Neuronal stem cell (in vitro differentiated cells): ENCODE measurements at regions not wholly inside any gene's neighbourhood (a gene's known extent, or its start where the extent isn't known, plus 50 kb on each side); places are given as distances from the start of the nearest gene placed in this dataset.

Experiments
- DNase-seq: peaks from one replicate; pipeline ENCODE4 v3.0.0-alpha.2; 2013; ENCODE audit warnings: low spot score
- H2AFZ ChIP-seq: one replicate; pipeline ENCODE4 v1.6.1; 2013; ENCODE audit warnings: mild to moderate bottlenecking, low read length, inconsistent platforms
- H2AK5ac ChIP-seq: 2 replicates; pipeline ENCODE4 v1.6.1; 2013; ENCODE audit warnings: low read depth, mild to moderate bottlenecking, inconsistent platforms, low read length, moderate library complexity, mixed read lengths
- H2BK120ac ChIP-seq: 2 replicates; pipeline ENCODE4 v1.6.1; 2013; ENCODE audit warnings: low read depth, mild to moderate bottlenecking, inconsistent platforms, low read length, moderate library complexity, mixed read lengths
- H2BK12ac ChIP-seq: one replicate; pipeline ENCODE4 v1.6.1; 2013; ENCODE audit warnings: low read length, inconsistent platforms
- H2BK15ac ChIP-seq: 2 replicates; pipeline ENCODE4 v1.6.1; 2013; ENCODE audit warnings: mild to moderate bottlenecking, low read length, inconsistent platforms, mixed read lengths
- H2BK5ac ChIP-seq: one replicate; pipeline ENCODE4 v1.6.1; 2013; ENCODE audit warnings: inconsistent platforms, mild to moderate bottlenecking, low read length, moderate library complexity
- H3K14ac ChIP-seq: one replicate; pipeline ENCODE4 v1.6.1; 2013; ENCODE audit warnings: low read length, inconsistent platforms
- H3K18ac ChIP-seq: 2 replicates; pipeline ENCODE4 v1.6.1; 2013; ENCODE audit warnings: low read length, inconsistent platforms
- H3K23ac ChIP-seq: 2 replicates; pipeline ENCODE4 v1.6.1; 2013; ENCODE audit warnings: low read depth, mild to moderate bottlenecking, mixed read lengths, low read length, inconsistent platforms; ENCODE audit not compliant: poor library complexity
- H3K27ac ChIP-seq: replicated peaks from 3 replicates; pipeline ENCODE4 v1.5.1; 2013; ENCODE audit warnings: low read length, inconsistent platforms
- H3K27me3 ChIP-seq, 3 experiments: 2 replicates each; pipeline ENCODE4 v1.6.1; 2013; ENCODE audit warnings: low read length in 3 of 3, mild to moderate bottlenecking in 2 of 3, inconsistent platforms in 1 of 3, low read depth in 1 of 3, mixed read lengths in 1 of 3, moderate library complexity in 1 of 3; ENCODE audit not compliant: control insufficient read depth in 3 of 3, insufficient read depth in 3 of 3
- H3K36me3 ChIP-seq, 2 donors: replicated peaks in 1 of 2; 2 replicates each; pipeline ENCODE4 v1.6.1; 2013; ENCODE audit warnings: low read length in 2 of 2; ENCODE audit not compliant: control insufficient read depth in 2 of 2, insufficient read depth in 2 of 2
- H3K4ac ChIP-seq: 2 replicates; pipeline ENCODE4 v1.6.1; 2013; ENCODE audit warnings: inconsistent platforms, mild to moderate bottlenecking, low read length, moderate library complexity
- H3K4me1 ChIP-seq, 2 donors: 1 replicate in 1 of 2; 2 replicates in 1 of 2; pipeline ENCODE4 v1.6.1; 2013; ENCODE audit warnings: low read length in 2 of 2, low read depth in 1 of 2; ENCODE audit not compliant: control insufficient read depth in 2 of 2, insufficient read depth in 1 of 2
- H3K4me2 ChIP-seq: one replicate; pipeline ENCODE4 v1.6.1; 2013; ENCODE audit warnings: mild to moderate bottlenecking, low read length, inconsistent platforms; ENCODE audit not compliant: insufficient read depth, poor library complexity, severe bottlenecking
- H3K4me3 ChIP-seq, 2 donors: 2 replicates each; pipeline ENCODE4 v1.5.1; 2013; ENCODE audit warnings: low read length in 2 of 2, mild to moderate bottlenecking in 2 of 2, inconsistent platforms in 1 of 2, moderate library complexity in 1 of 2
- H3K79me1 ChIP-seq: one replicate; pipeline ENCODE4 v1.6.1; 2013; ENCODE audit warnings: low read depth, mild to moderate bottlenecking, inconsistent platforms, low read length, moderate library complexity
- H3K9ac ChIP-seq: one replicate; pipeline ENCODE4 v1.6.1; 2013; ENCODE audit warnings: mild to moderate bottlenecking, low read depth, low read length, inconsistent platforms; ENCODE audit not compliant: poor library complexity
- H3K9me3 ChIP-seq, 2 donors: replicated peaks in 1 of 2; 2 replicates each; pipeline versions ENCODE3 to v1.6.1; 2013; ENCODE audit warnings: low read length in 2 of 2, mild to moderate bottlenecking in 2 of 2, inconsistent platforms in 1 of 2, low read depth in 1 of 2, mixed read lengths in 1 of 2, moderate library complexity in 1 of 2; ENCODE audit not compliant: control insufficient read depth in 2 of 2, insufficient read depth in 1 of 2
- H4K8ac ChIP-seq: one replicate; pipeline ENCODE4 v1.6.1; 2013; ENCODE audit warnings: low read depth, mild to moderate bottlenecking, inconsistent platforms, low read length, moderate library complexity
- H4K91ac ChIP-seq: one replicate; pipeline ENCODE4 v1.6.1; 2013; ENCODE audit warnings: low read length, low read depth, mild to moderate bottlenecking, inconsistent platforms; ENCODE audit not compliant: poor library complexity
- WGBS, 2 donors: extraction: QIAGEN DNeasy Blood & Tissue Kit; methylation state at CpG; one replicate each; pipeline ENCODE4 v1.1.7; 2013; ENCODE audit warnings: missing lambda C conversion rate in 2 of 2, mixed read lengths in 1 of 2; ENCODE audit not compliant: insufficient read length in 2 of 2, insufficient replicate concordance in 1 of 2; ENCODE audit errors: extremely low coverage in 2 of 2; 5-methylcytosine and 5-hydroxymethylcytosine counted together

DNA sequence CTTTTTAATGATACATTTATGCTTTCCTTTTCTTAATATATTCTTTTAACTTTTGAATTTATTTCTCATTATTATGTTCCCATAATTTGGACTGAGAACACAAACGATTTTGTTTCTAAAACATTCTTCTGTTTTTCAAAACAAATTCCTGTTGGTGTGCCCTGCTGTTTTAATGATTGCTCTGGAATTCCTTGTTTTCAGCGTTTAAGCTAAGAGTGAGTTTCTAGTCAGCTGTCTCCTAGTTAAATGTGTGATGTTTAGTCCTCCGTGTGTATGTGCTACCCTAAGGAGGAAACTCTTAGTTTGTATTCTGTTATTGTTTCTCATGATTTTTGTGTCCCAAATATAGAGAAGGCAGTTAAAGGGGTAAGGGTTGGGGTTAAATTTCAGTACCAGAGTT is 306.1 kb upstream of the RGS17 start:
- no peak overlapping the region for H3K4me2 ChIP-seq
- no peak overlapping the region for H2BK120ac ChIP-seq
- no peak overlapping the region for H2AK5ac ChIP-seq
- no peak overlapping the region for H2BK5ac ChIP-seq
- H3K18ac ChIP-seq: no peak overlapping the region
- no peak overlapping the region for H3K23ac ChIP-seq
- H3K4me1 ChIP-seq: peaks cover 2 to 5% of the 10 kb centered on the region in 2 donors
- no peak overlapping the region for H2BK15ac ChIP-seq
- no peak overlapping the region for H3K4me3 ChIP-seq
- no peak overlapping the region for H3K27ac ChIP-seq
- H3K27me3 ChIP-seq: no peaks in the 10 kb centered on the region
- H3K79me1 ChIP-seq: no peaks in the 10 kb centered on the region
- DNase-seq: peak; percentile 12
- no peak overlapping the region for H2BK12ac ChIP-seq
- H3K14ac ChIP-seq: no peak overlapping the region
- WGBS, 2 donors: no CpG with 5 or more reads among the region's 3 CpGs
- H4K8ac ChIP-seq: no peak overlapping the region
- no peaks in the 10 kb centered on the region for H3K9me3 ChIP-seq
- no peak overlapping the region for H2AFZ ChIP-seq
- H3K4ac ChIP-seq: no peak overlapping the region
- H3K9ac ChIP-seq: no peak overlapping the region
- H3K36me3 ChIP-seq: no peaks in the 10 kb centered on the region
- no peak overlapping the region for H4K91ac ChIP-seq

DNA sequence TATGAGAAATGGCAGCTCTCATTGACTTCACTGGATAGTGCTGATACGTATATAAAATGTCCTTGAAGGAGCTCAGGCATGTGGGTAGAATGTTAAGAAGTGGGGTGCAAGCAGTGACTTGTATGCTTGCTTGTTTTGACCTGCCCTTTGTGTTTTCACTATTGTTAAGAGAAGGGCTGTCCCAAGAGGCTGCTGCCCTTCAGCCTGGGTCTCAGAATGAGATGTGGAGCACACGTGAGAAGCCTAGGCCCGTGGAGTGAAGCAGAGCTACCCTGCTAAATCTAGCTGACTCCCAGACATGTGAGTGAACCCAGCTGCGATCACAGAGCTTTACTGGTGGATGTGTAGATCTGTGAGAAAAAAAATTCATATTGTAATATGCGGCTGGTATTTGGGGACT is 305.3 kb upstream of the RGS17 start:
- no peaks in the 10 kb centered on the region for H3K9me3 ChIP-seq
- no peak overlapping the region for H3K9ac ChIP-seq
- no peak overlapping the region for H3K18ac ChIP-seq
- H3K4me3 ChIP-seq: no peak overlapping the region
- H3K4me1 ChIP-seq: peaks cover 2% of the 10 kb centered on the region in 2 donors
- no peak overlapping the region for H3K23ac ChIP-seq
- no peak overlapping the region for H3K14ac ChIP-seq
- no CpG with 5 or more reads among the region's 5 CpGs for WGBS, 2 donors
- H4K8ac ChIP-seq: no peak overlapping the region
- H3K4me2 ChIP-seq: no peak overlapping the region
- no peak overlapping the region for H2BK15ac ChIP-seq
- H3K27me3 ChIP-seq: no peaks in the 10 kb centered on the region
- H3K4ac ChIP-seq: no peak overlapping the region
- no peak overlapping the region for H2BK5ac ChIP-seq
- peak; percentile 21 for DNase-seq
- no peak overlapping the region for H2BK120ac ChIP-seq
- H3K27ac ChIP-seq: peak overlapping the region; percentile 82
- no peak overlapping the region for H2AK5ac ChIP-seq
- H2BK12ac ChIP-seq: no peak overlapping the region
- H3K36me3 ChIP-seq: no peaks in the 10 kb centered on the region
- H2AFZ ChIP-seq: no peak overlapping the region
- H4K91ac ChIP-seq: no peak overlapping the region
- no peaks in the 10 kb centered on the region for H3K79me1 ChIP-seq

DNA sequence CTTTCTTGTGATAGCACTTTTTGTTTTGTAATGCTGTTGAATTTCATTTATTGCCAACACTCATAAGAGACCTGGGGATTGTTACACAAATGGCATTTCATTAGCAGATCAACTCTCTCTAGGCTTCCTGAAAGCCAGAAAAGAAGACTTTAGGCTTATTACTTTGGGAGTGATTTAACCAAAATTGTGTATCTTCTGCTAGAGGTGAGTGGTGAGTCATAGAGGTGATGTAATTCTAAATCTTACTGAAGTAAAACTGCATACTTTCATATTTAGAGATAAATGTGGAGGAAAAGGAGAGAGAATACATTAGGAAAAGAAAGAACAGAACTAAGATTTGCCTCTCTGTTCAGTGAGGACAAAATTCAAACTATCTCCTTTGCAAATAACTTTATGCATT is 304.7 kb upstream of the RGS17 start:
- Histone ChIP-seq H2AK5ac (no peak overlapping the region), H2AFZ (no peak overlapping the region), H3K27ac (no peak overlapping the region), H3K4me3 (no peak overlapping the region), H3K23ac (no peak overlapping the region), H3K27me3 (no peaks in the 10 kb centered on the region), H3K79me1 (no peaks in the 10 kb centered on the region), H3K18ac (no peak overlapping the region), H3K9ac (no peak overlapping the region), H3K4ac (no peak overlapping the region), H3K14ac (no peak overlapping the region), H4K8ac (no peak overlapping the region), H2BK12ac (no peak overlapping the region), H2BK120ac (no peak overlapping the region), H3K4me1 (peaks cover 2% of the 10 kb centered on the region in 2 donors), H2BK15ac (no peak overlapping the region), H3K4me2 (no peak overlapping the region), H3K36me3 (no peaks in the 10 kb centered on the region), H3K9me3 (no peaks in the 10 kb centered on the region), H4K91ac (no peak overlapping the region), H2BK5ac (no peak overlapping the region)
- no peak for DNase-seq

DNA sequence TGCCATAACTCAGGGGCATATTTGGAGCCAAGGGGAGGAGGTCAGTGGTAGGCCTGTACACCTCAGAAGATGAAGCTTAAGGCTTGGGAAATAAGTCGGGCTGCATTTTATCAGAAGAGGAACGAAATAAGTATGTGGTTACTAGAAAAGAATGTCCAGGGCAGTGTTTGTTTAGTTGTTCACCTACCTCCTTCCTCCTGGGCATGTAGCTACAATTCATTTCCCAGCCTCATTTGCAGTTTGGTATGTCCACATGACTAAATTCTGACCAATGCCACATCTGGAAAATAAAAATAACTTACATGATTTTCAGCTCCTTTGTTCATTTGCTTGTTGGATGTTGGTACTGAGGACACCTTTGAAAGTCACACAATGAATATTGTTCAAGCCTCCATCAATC is 294.5 kb upstream of the RGS17 start:
- H2AFZ ChIP-seq: no peak overlapping the region
- no peak overlapping the region for H3K9ac ChIP-seq
- no peak overlapping the region for H3K4ac ChIP-seq
- H3K4me3 ChIP-seq: no peak overlapping the region
- no peak overlapping the region for H4K8ac ChIP-seq
- no peak overlapping the region for H3K14ac ChIP-seq
- H4K91ac ChIP-seq: no peak overlapping the region
- no CpG with 5 or more reads among the region's 2 CpGs for WGBS, 2 donors
- H2BK15ac ChIP-seq: no peak overlapping the region
- no peaks in the 10 kb centered on the region for H3K4me1 ChIP-seq
- H3K4me2 ChIP-seq: no peak overlapping the region
- no peak overlapping the region for H3K18ac ChIP-seq
- no peak overlapping the region for H2BK12ac ChIP-seq
- H3K23ac ChIP-seq: no peak overlapping the region
- no peak overlapping the region for H3K27ac ChIP-seq
- H3K79me1 ChIP-seq: no peaks in the 10 kb centered on the region
- H3K36me3 ChIP-seq: no peaks in the 10 kb centered on the region
- no peak for DNase-seq
- no peak overlapping the region for H2AK5ac ChIP-seq
- H2BK120ac ChIP-seq: no peak overlapping the region
- no peaks in the 10 kb centered on the region for H3K9me3 ChIP-seq
- no peaks in the 10 kb centered on the region for H3K27me3 ChIP-seq
- no peak overlapping the region for H2BK5ac ChIP-seq
